NOMO-1 treated with DMSO at 0.1 percent for 48 hours (cell line): ENCODE measurements at regions not wholly inside any gene's neighbourhood (a gene's known extent, or its start where the extent isn't known, plus 50 kb on each side); places are given as distances from the start of the nearest gene placed in this dataset.
"Not testable (repeated sequence)": the region's sequence is repeated elsewhere in the genome, so short reads cannot be mapped to it uniquely, and the experiment has no call there.

Experiments used
- DNase-seq: peaks from one replicate; lab custom pipeline; 2025; ENCODE audit not compliant: unreplicated experiment; lab: John Stamatoyannopoulos, UW

DNA sequence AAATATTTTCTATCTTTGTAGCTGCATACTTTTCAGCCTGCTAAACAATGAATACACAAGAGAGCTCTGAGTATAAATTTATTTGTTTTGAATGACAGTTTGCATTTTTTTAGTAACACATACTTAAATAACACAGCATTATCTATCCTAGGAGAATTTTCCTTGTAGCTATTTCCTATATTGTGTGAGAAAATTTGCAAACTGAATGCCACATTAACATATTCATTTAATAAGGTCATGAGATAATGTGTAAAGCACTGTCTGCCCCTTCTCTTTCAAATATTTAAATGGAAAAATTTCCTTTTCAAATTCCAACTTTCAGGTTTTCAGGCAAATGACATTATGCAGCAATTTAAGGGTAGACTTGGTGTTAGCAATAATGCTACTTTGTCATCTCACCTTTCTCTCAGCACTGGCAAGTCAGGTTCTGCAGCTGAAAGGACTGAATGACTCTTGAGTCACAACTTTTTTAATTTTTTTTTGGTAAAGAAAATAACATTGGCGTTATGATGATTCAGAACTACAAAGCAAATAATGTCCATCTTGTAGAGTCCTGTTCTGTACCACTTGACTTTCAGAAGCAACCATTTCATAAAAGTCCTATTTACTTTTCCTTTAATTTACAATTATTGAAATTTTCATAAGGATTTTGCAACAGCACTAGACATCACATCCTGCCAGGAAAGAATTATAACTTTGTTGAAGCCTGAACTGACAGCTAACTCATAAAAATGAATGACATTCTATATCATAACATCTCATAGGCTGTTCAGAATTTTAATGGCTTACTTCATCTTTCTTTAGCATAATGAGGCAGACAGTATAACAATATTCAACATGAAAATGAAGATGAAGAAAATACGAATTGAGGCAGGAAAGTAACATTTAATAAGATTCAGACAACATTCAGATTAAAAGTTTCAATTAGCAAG is 681.6 kb upstream of the SEMA6D start:
- no peak for DNase-seq

GRCh38 chr15:47037003-47037402 is 680.3 kb upstream of the SEMA6D start:
- no peak for DNase-seq

DNA sequence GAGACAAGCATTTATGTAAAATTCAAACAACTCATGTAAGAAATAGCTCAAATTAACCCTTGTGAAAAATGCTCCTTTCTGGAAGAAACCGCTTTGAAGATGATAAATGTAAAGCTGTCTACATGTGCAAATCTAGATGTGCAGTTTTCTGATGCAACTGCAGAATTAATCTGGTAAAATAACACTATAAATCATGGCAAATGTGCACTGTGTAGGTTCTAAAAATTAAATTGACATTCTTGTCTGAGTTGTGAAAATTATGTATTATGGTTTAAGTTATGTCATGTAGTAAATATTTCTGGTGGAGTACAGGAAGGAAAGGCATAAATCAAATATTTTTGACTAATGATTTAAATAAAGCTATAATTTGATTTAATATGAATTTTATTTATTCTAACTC is 678.1 kb upstream of the SEMA6D start:
- no peak for DNase-seq

DNA sequence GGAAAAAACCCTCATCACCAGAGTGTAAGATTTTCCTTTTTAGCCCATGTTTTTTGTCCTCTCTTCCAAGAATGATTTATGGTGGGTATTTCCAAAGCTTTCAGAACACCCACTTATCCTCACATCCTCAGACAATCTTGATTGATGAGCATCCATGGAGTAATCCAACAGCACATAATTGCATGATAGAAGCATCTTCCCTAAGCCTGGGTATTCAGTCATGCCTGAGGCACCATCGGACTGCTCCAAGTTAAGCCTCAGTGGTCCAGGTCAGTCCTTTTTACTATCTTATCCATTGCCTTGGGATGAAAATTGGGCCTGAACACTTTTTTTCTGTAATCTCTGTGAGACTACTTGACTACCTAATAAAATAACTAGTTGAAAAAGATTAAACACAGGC is 676.0 kb upstream of the SEMA6D start:
- no peak for DNase-seq

- DNase-seq, result not testable (repeated sequence)
These were observed 669.3 kb upstream of the SEMA6D start for GRCh38 chr15:47047981-47048380.

- DNase-seq, result no peak
These were observed 650.9 kb upstream of the SEMA6D start for GRCh38 chr15:47066392-47066791.

DNA sequence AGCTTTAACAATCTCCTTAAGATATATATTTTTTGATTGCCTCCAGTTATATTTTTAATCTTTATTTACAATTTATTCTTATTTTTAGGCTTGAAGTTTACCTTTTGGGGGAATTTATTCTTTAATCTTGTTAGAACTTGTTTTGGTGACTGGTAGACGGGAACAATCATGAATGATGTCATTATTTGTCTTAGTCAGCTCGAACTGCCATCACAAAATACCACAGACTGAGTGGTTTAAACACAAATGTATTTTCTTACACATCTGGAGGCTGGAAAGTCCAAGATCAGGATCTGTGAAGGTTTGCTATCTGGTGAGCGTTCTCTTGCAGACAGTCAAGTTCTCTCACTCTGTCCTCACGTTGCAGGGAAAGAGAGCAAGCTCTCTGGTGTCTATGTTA is 639.5 kb upstream of the SEMA6D start:
- DNase-seq, result not testable (repeated sequence)

DNA sequence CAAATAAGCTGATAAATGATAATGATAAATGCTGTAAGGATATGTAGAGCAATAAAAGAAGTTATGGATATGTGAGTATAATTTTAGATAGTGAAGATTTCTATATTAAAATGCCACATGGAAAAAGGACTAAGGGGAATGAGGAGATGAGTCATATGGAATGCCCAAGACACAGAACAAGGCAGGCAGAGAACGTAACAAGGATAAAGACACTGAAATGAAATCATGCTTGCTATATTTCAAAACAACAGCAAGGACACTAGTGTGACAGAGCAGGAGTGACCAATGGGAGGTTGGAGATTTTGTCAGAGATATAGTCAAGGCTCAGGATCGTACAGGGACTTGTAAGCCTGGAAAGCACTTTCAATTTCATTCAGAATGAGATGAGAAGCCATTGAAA is 621.5 kb upstream of the SEMA6D start:
- DNase-seq, result no peak

GRCh38 chr15:47098526-47098925 is 618.8 kb upstream of the SEMA6D start:
- not testable (repeated sequence) for DNase-seq

DNA sequence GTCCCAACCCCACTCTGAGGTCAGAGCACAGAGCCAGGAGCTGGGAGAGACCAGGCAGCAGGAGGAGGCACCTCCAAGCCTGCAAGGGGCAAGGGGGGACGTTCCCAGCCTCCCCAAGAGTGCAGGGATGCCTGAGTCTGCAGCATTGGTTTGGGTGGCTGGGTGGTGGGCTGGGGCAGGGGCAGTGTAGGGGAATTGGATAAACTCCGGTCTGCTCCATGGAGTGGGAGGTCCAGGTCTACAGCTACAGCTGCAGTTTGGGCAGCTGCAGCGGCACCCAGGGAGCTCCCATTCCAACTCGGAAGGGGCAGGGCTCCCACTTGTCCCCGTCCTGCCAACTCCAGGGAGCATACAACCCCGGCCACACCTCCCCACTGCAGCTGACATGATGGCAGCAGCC is 617.5 kb upstream of the SEMA6D start:
- DNase-seq, result not testable (repeated sequence)

- DNase-seq, result not testable (repeated sequence)
These were observed 608.5 kb upstream of the SEMA6D start for GRCh38 chr15:47108800-47109199.

DNA sequence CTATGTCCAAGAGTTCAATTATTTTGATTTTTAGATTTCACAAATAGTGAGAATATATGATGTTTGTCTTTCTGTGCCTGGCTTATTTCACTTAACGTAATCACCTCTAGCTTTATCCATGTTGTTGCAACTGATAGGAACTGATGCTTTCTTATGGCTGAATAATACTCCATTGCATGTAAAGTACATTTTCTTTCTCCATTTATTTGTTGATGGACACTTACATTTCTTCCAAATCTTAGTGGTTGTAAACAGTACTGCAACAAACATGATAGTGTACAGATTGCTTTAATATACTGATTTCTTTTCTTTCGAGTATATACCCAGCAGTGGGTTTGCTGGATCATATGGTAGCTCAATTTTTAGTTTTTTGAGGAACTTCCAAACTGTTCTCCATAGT is 600.6 kb upstream of the SEMA6D start:
- DNase-seq, result no peak

GRCh38 chr15:47119349-47119748 is 598.0 kb upstream of the SEMA6D start:
- DNase-seq, result no peak

DNA sequence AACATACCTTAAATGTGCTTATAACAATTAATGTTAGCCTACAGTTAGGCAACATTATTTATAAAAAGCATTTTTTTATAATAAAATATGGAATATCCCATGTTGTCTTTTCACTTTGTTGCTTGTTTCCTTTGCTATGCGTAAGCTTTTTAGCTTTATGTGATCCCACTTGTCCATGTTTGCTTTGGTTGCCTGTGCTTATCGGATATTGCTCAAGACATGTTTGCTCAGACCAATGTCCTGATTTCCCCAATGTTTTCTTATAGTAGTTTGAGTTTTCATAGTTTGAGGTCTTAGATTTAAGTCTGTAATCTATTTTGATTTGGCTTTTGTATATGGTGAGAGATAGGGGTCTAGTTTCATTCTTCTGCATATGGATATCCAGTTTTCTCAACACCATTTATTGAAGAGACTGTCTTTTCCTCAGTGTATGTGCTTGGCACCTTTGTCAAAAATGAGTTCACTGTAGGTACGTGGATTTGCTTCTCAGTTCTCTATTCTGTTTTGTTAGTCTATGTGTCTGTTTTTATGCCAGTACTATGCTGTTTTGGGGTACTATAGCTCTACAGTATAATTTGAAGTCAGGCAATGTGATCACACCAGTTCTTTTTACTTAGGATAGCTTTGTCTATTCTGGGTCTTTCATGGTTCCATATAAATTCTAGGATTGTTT is 592.7 kb upstream of the SEMA6D start:
- no peak for DNase-seq

DNA sequence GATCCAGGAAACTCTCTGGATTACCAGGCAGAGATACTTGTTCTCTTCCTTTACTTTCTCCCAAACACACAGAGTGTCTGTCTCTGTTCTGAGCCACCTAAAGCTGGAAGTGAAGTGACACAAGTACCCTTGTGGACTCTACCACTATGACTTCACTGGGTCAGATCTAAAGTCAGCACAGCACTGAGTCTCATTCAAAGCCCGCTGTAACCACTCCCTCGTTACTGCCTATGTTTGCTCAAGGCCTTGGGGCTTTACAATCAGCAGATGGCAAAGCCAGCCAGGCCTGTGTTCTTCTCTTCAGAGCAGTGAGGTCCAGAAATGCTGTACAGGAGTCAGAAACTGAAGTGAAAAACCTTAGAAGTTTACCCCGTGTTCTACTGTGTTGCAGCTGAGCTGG is 588.3 kb upstream of the SEMA6D start:
- DNase-seq, result no peak

GRCh38 chr15:47131450-47131849 is 585.9 kb upstream of the SEMA6D start:
- DNase-seq, result not testable (repeated sequence)

DNA sequence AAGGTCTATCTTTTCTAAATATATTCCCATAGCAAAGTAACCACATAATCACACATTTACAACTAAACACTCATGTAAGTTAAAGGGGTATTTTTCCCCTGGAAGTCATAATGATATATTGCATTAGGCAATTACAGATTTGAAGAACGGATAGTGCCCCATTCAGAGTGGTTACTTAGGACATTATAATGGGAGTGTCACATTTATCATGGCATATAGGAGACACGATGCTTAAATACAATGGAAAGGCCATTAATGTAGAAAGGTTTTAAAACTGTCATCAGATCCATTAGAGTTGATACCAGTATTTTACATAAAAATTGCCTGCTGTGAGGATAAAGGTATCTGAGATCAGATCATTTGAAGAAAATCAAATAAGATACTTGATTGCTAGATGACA is 582.0 kb upstream of the SEMA6D start:
- DNase-seq, result no peak

- DNase-seq, result no peak
These were observed 581.1 kb upstream of the SEMA6D start for GRCh38 chr15:47136236-47136635.

- no peak for DNase-seq
These were observed 577.3 kb upstream of the SEMA6D start for GRCh38 chr15:47139965-47140364.

GRCh38 chr15:47157827-47158226 is 559.5 kb upstream of the SEMA6D start:
- DNase-seq, result no peak

GRCh38 chr15:47158573-47158972 is 558.7 kb upstream of the SEMA6D start:
- DNase-seq, result no peak

- no peak for DNase-seq
These were observed 540.1 kb upstream of the SEMA6D start for GRCh38 chr15:47177177-47177576.
